K562 (cell line): ENCODE measurements at regions not wholly inside any gene's neighbourhood (a gene's known extent, or its start where the extent isn't known, plus 50 kb on each side); places are given as distances from the start of the nearest gene placed in this dataset.

ENCODE experiments used
- ATAC-seq: fragments of 200-7000 bp; cut with Tn5 transposase; 3 replicates; pipeline ENCODE4 v1.9.1; 2020; ENCODE audit warnings: moderate library complexity
- BruUV-seq: library from RNA; stranded (reverse); fragments of 400-500 nt; replicated peaks from 2 replicates; lab custom pipeline; 2021; lab: Mats Ljungman, UMichigan
- CTCF ChIA-PET: fragments of 300-600 bp; formaldehyde crosslinking; extraction: SDS; loops from one replicate; lab custom pipeline; 2021; ENCODE audit warnings: low intra/inter-chr PET ratio; lab: Yijun Ruan, JAX
- POLR2A ChIA-PET: fragments of 300-600, 350-650 bp; sonication (Branson Sonifier 250); formaldehyde crosslinking; extraction: SDS; loops from one replicate; lab custom pipeline; 2021; ENCODE audit warnings: antibody characterized with exemption, inconsistent platforms; lab: Yijun Ruan, JAX
- DNase-seq, 4 experiments: peaks; one replicate each; pipeline versions ENCODE4 v3.0.0 to v3.0.0-alpha.2; 2011 to 2018; ENCODE audit warnings: low spot score in 3 of 4, mixed read lengths in 3 of 4; ENCODE audit errors: extremely low read depth in 1 of 4
- FAIRE-seq: peaks from 2 replicates; lab custom pipeline; 2011; peaks lifted over from hg19 to GRCh38; lab: Jason Lieb, UNC
- H2AFZ ChIP-seq: 2 replicates; pipeline ENCODE4 v1.6.0; 2011; ENCODE audit warnings: low read depth, low read length, control low read depth, inconsistent platforms
- H3K27ac ChIP-seq: fragments of 200-600 bp; 3 replicates; pipeline ENCODE4 v1.8.0; 2011; ENCODE audit warnings: low read depth, mild to moderate bottlenecking, control low read depth, inconsistent platforms, low read length, moderate library complexity, mixed read lengths; ENCODE audit errors: extremely low read depth
- H3K27me3 ChIP-seq, 2 experiments: fragments of 300-600 bp in 1 of 2; 2 replicates in 1 of 2; 3 replicates in 1 of 2; pipeline versions ENCODE4 v1.6.0 to v1.8.0; 2011; ENCODE audit warnings: inconsistent platforms in 2 of 2, low read length in 2 of 2, mild to moderate bottlenecking in 1 of 2, mixed read lengths in 1 of 2, moderate library complexity in 1 of 2; ENCODE audit not compliant: control insufficient read depth in 2 of 2, insufficient read depth in 2 of 2
- H3K36me3 ChIP-seq: fragments of 300-600 bp; 3 replicates; pipeline ENCODE4 v1.8.0; 2011; ENCODE audit warnings: mild to moderate bottlenecking, low read length, inconsistent platforms; ENCODE audit not compliant: control insufficient read depth, insufficient read depth
- H3K4me1 ChIP-seq, 2 experiments: fragments of 200-600 bp in 1 of 2; replicated peaks in 1 of 2; 2 replicates in 1 of 2; 3 replicates in 1 of 2; pipeline versions ENCODE4 v1.5.1 to v1.8.0; 2011; ENCODE audit warnings: inconsistent platforms in 2 of 2, low read length in 2 of 2, mild to moderate bottlenecking in 1 of 2, mixed read lengths in 1 of 2, moderate library complexity in 1 of 2; ENCODE audit not compliant: control insufficient read depth in 2 of 2, insufficient read depth in 2 of 2
- H3K4me2 ChIP-seq: 2 replicates; pipeline ENCODE4 v1.6.1; 2011; ENCODE audit warnings: low read length, control low read depth, inconsistent platforms, mixed read lengths; ENCODE audit not compliant: insufficient read depth
- H3K4me3 ChIP-seq: fragments of 200-600 bp; sonication (generic), shearing (Covaris generic); 2 replicates; pipeline ENCODE4 v1.5.1; 2016; ENCODE audit warnings: control low read depth, inconsistent platforms
- H3K79me2 ChIP-seq: fragments of 200-600 bp; 3 replicates; pipeline ENCODE4 v1.8.0; 2011; ENCODE audit warnings: low read length, inconsistent platforms; ENCODE audit not compliant: control insufficient read depth, insufficient read depth
- H3K9ac ChIP-seq, 2 experiments: 2 replicates each; pipeline versions ENCODE4 v1.6.0 to v1.6.1; 2011; ENCODE audit warnings: low read depth in 2 of 2, low read length in 2 of 2, control low read depth in 1 of 2, inconsistent platforms in 1 of 2, mild to moderate bottlenecking in 1 of 2, mixed read lengths in 1 of 2; ENCODE audit not compliant: insufficient read depth in 1 of 2
- H3K9me1 ChIP-seq: one replicate; pipeline ENCODE4 v1.6.0; 2011; ENCODE audit warnings: inconsistent platforms, mild to moderate bottlenecking, low read length, moderate library complexity; ENCODE audit not compliant: control insufficient read depth, insufficient read depth
- H3K9me3 ChIP-seq: replicated peaks from 2 replicates; pipeline ENCODE4 v1.5.1; 2011; ENCODE audit warnings: low read depth, low read length, inconsistent platforms; ENCODE audit not compliant: control insufficient read depth, insufficient read depth
- H4K20me1 ChIP-seq: replicated peaks from 2 replicates; pipeline ENCODE4 v1.6.1; 2011; ENCODE audit warnings: low read length, inconsistent platforms, mixed read lengths; ENCODE audit not compliant: control insufficient read depth, insufficient read depth
- C11orf30 ChIP-seq: fragments of 450-650 bp; IDR thresholded peaks from 2 replicates; pipeline ENCODE4 v1.6.1; 2016; ENCODE audit warnings: low read depth, mild to moderate bottlenecking
- CXXC5 ChIP-seq: fragments of 250-450 bp; sonication (Bioruptor Pico); IDR thresholded peaks from 2 replicates; pipeline ENCODE4 v1.8.0; 2022; ENCODE audit warnings: inconsistent platforms, mild to moderate bottlenecking, moderate library complexity
- DDX20 ChIP-seq: fragments of 450-650 bp; IDR thresholded peaks from 2 replicates; pipeline ENCODE4 v1.6.1; 2016; ENCODE audit warnings: missing genetic modification characterization, low read depth, mild to moderate bottlenecking, missing compliant biosample characterization, moderate library complexity
- MAFF ChIP-seq: IDR thresholded peaks from 2 replicates; pipeline ENCODE4 v1.6.1; 2012; ENCODE audit warnings: low read length, improper control_type of control experiment
- MAFG ChIP-seq: fragments of 450-650 bp; conservative IDR thresholded peaks from 2 replicates; pipeline ENCODE4 v1.6.1; 2016; ENCODE audit warnings: missing genetic modification characterization, missing compliant biosample characterization
- MAFK ChIP-seq: IDR thresholded peaks from 2 replicates; pipeline ENCODE4 v1.6.1; 2011; ENCODE audit warnings: low read length, improper control_type of control experiment
- PKNOX1 ChIP-seq: fragments of 450-650 bp; IDR thresholded peaks from 2 replicates; pipeline ENCODE4 v1.6.1; 2016
- POLR2AphosphoS5 ChIP-seq: IDR thresholded peaks from 2 replicates; pipeline ENCODE4 v1.6.1; 2011; ENCODE audit warnings: mild to moderate bottlenecking, low read depth, low read length, moderate library complexity; ENCODE audit not compliant: control insufficient read depth, insufficient read depth
- RBM22 ChIP-seq: fragments of 200-400 bp; formaldehyde crosslinking; IDR thresholded peaks from 2 replicates; pipeline ENCODE4 v1.6.1; 2018; ENCODE audit warnings: low read length, low read depth; ENCODE audit not compliant: poor library complexity, severe bottlenecking
- RNF219 ChIP-seq: fragments of 250-450 bp; sonication (Bioruptor Pico); IDR thresholded peaks from 2 replicates; pipeline ENCODE4 v1.5.0; 2022; ENCODE audit warnings: mild to moderate bottlenecking
- SIX5 ChIP-seq, 2 experiments: IDR thresholded peaks; 2 replicates each; pipeline ENCODE4 v1.6.1; 2011; ENCODE audit warnings: low read length in 2 of 2, borderline replicate concordance in 1 of 2, low read depth in 1 of 2, mild to moderate bottlenecking in 1 of 2, moderate library complexity in 1 of 2; ENCODE audit not compliant: insufficient read depth in 1 of 2
- SRSF9 ChIP-seq: fragments of 200-400 bp; formaldehyde crosslinking; IDR thresholded peaks from 2 replicates; pipeline ENCODE4 v1.6.1; 2017; ENCODE audit warnings: low read depth, low read length, borderline replicate concordance
- STAG1 ChIP-seq: sonication (generic); formaldehyde crosslinking; IDR thresholded peaks from 2 replicates; pipeline ENCODE4 v1.5.0; 2020; ENCODE audit warnings: missing genetic modification reagents, borderline replicate concordance
- TEAD1 ChIP-seq, 2 experiments: fragments of 450-650 bp in 1 of 2; sonication (generic) in 1 of 2; formaldehyde crosslinking; IDR thresholded peaks; 2 replicates each; pipeline versions ENCODE4 v1.4.0 to v1.8.0; 2020 to 2022; ENCODE audit warnings: mild to moderate bottlenecking in 2 of 2, missing genetic modification reagents in 1 of 2
- TGIF2 ChIP-seq: sonication (generic); formaldehyde crosslinking; IDR thresholded peaks from 2 replicates; pipeline ENCODE4 v1.8.1; 2022; ENCODE audit warnings: mild to moderate bottlenecking, missing genetic modification reagents, moderate library complexity
- TRIM28 ChIP-seq: fragments of 450-650 bp; IDR thresholded peaks from 2 replicates; pipeline ENCODE4 v1.6.1; 2017
- ZFP1 ChIP-seq: fragments of 450-650 bp; formaldehyde crosslinking; IDR thresholded peaks from 2 replicates; pipeline ENCODE4 v1.4.0; 2020; ENCODE audit warnings: mild to moderate bottlenecking, mixed read lengths
- ZNF311 ChIP-seq: fragments of 250-450 bp; sonication (Bioruptor Pico); IDR thresholded peaks from 2 replicates; pipeline ENCODE4 v1.4.0; 2020; ENCODE audit warnings: mild to moderate bottlenecking, moderate library complexity
- ZNF316 ChIP-seq: fragments of 450-650 bp; IDR thresholded peaks from 2 replicates; pipeline ENCODE4 v1.6.1; 2016
- WGBS: fragments of 100-300 bp; shearing (Covaris generic); methylation state at CpG from one replicate; pipeline ENCODE4 v1.1.6; 2016; ENCODE audit warnings: low coverage, mixed read lengths; ENCODE audit not compliant: insufficient coverage; ENCODE audit errors: missing lambda C conversion rate; 5-methylcytosine and 5-hydroxymethylcytosine counted together
- in situ Hi-C: fragments of 300-500 bp; cut with MboI; formaldehyde crosslinking; loops from 4 replicates; pipeline ENCODE4 v1.15.0; 2018; ENCODE audit warnings: inconsistent platforms, mixed read lengths
- intact Hi-C: fragments of 100-400 bp; cut with micrococcal nuclease; formaldehyde crosslinking; loops from 2 replicates; pipeline ENCODE4 v1.14.2; 2022

- ChIA-PET CTCF (no interaction called here), POLR2A (interaction anchor here (0.9 to 1.0 kb wide), 2 partner anchors 9 to 10 kb away, joined by 3 to 5 read pairs; no protein-coding TSS in a partner anchor)
- Histone ChIP-seq H2AFZ (no peak overlapping the region), H3K9me3 (no peaks in the 10 kb centered on the region), H3K4me1 (no peaks in the 10 kb centered on the region), H3K9me1 (no peaks in the 10 kb centered on the region), H3K36me3 (no peaks in the 10 kb centered on the region), H4K20me1 (no peaks in the 10 kb centered on the region), H3K4me3 (no peak overlapping the region), H3K27ac (no peak overlapping the region), H3K27me3 (no peaks in the 10 kb centered on the region), H3K79me2 (no peaks in the 10 kb centered on the region), H3K4me2 (no peak overlapping the region), H3K9ac (no peak overlapping the region)
- in situ Hi-C loops = no loop called here
- FAIRE-seq (no peak), DNase-seq (no peak), ATAC-seq (no peak)
- BruUV-seq = no TSS peak
- WGBS = 0% methylated on average over 1 of the region's 1 CpG
- no peak for TF ChIP-seq PKNOX1
- TF ChIP-seq MAFG = peak; percentile 56
- TF ChIP-seq SIX5 (IDR thresholded peaks at IDR 0.05; ENCODE audit: borderline replicate concordance in 1 of 2, insufficient read depth in 1 of 2, low read depth in 1 of 2, low read length in 2 of 2) = no peak
- peak; percentile 56 for TF ChIP-seq MAFK
- peak; percentile 78 for TF ChIP-seq ZNF316
- no peak for TF ChIP-seq STAG1 (CRISPR knock-in tag)
- no peak for TF ChIP-seq RNF219 (CRISPR knock-in tag)
- TF ChIP-seq SRSF9 = no peak
- no peak for TF ChIP-seq ZNF311 (CRISPR knock-in tag)
- no peak for TF ChIP-seq TEAD1 (CRISPR knock-in tag; IDR thresholded peaks at IDR 0.05)
- no peak for TF ChIP-seq RBM22
- TF ChIP-seq TGIF2 (CRISPR knock-in tag) = no peak
- TF ChIP-seq CXXC5 (CRISPR knock-in tag) = no peak
- TF ChIP-seq POLR2AphosphoS5 = no peak
- TF ChIP-seq MAFF = peak; percentile 60
- TF ChIP-seq ZFP1 = no peak
- no peak for TF ChIP-seq TRIM28
- TF ChIP-seq C11orf30 = peak; percentile 49
- no peak for TF ChIP-seq DDX20 (tag)
- intact Hi-C loops = loop anchor here (10.0 kb wide), 1 partner anchor 128 kb away; no protein-coding TSS in a partner anchor
Observed at GRCh38 chr2:17177088-17177487, 341.2 kb downstream of the RAD51AP2 start.
